ENCODE measurements at regions not wholly inside any gene's neighbourhood (a gene's known extent, or its start where the extent isn't known, plus 50 kb on each side); places are given as distances from the start of the nearest gene placed in this dataset.

- POLR2A ChIA-PET, result no interaction called here
- DNase-seq (ENCODE audit: low read depth, low spot score), result no peak
- CTCF ChIA-PET, result no interaction called here
- TF ChIP-seq, protein P1, sequence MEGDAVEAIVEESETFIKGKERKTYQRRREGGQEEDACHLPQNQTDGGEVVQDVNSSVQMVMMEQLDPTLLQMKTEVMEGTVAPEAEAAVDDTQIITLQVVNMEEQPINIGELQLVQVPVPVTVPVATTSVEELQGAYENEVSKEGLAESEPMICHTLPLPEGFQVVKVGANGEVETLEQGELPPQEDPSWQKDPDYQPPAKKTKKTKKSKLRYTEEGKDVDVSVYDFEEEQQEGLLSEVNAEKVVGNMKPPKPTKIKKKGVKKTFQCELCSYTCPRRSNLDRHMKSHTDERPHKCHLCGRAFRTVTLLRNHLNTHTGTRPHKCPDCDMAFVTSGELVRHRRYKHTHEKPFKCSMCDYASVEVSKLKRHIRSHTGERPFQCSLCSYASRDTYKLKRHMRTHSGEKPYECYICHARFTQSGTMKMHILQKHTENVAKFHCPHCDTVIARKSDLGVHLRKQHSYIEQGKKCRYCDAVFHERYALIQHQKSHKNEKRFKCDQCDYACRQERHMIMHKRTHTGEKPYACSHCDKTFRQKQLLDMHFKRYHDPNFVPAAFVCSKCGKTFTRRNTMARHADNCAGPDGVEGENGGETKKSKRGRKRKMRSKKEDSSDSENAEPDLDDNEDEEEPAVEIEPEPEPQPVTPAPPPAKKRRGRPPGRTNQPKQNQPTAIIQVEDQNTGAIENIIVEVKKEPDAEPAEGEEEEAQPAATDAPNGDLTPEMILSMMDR (IDR thresholded peaks at IDR 0.05; ENCODE audit: insufficient read depth, low read length, missing control alignments), result no peak
- no peak overlapping the region for H3K4me3 ChIP-seq (ENCODE audit: low read depth, low read length)
These were observed 513.2 kb upstream of the MAN1A1 start for GRCh38 chr6:119862719-119863118.

DNA sequence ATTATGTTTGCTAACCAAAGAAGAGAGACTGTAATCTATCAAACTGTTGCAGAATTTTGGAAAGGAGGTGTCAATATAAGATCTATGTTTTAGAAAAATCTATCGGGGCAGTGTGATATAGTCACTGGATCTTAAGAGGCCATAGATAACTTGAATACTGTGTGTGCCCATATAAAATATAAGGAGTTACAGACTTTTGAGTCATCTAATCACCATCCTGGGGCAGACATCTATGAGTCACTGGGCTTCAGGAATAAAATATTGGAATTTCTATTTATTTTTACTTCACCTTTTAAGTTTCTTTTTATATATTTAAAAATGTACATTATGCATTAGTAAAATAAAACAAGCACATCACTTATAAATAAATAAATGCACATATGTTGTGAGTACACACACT, 509.3 kb upstream of the MAN1A1 start:
- no peak for DNase-seq (ENCODE audit: low read depth, low spot score)
- no peak overlapping the region for H3K4me3 ChIP-seq (ENCODE audit: low read depth, low read length)
- TF ChIP-seq, protein P1 (IDR thresholded peaks at IDR 0.05; ENCODE audit: insufficient read depth, low read length, missing control alignments), result no peak
- POLR2A ChIA-PET, result no interaction called here
- CTCF ChIA-PET, result no interaction called here

- H3K4me3 ChIP-seq (ENCODE audit: low read depth, low read length), result no peak overlapping the region
- TF ChIP-seq, protein P1 (IDR thresholded peaks at IDR 0.05; ENCODE audit: insufficient read depth, low read length, missing control alignments), result no peak
- no peak for DNase-seq (ENCODE audit: low read depth, low spot score)
- CTCF ChIA-PET, result no interaction called here
- POLR2A ChIA-PET, result no interaction called here
These were observed 506.6 kb upstream of the MAN1A1 start for GRCh38 chr6:119856136-119856535.

DNA sequence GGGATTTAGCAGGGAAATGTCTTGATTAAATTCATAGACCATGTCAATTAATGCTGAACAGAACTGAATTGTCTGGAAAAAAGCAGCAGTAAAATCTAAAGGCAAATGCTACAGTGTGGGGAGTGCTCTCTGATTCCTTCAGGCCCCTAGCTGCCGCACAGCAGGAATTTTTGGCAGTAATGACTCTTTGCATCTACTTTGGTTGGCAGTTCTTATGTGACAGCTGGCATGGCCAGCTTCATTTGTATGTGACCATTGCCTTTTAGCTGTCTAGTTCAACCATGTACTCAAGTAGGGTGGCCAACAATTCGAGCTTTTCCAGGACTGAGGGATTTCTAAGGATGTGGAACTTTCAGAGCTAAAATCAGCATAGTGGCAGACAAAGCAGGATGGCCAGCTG, 499.1 kb upstream of the MAN1A1 start:
- DNase-seq (ENCODE audit: low read depth, low spot score), result no peak
- ChIA-PET POLR2A (no interaction called here), CTCF (no interaction called here)
- H3K4me3 ChIP-seq (ENCODE audit: low read depth, low read length), result no peak overlapping the region
- TF ChIP-seq, protein P1 (IDR thresholded peaks at IDR 0.05; ENCODE audit: insufficient read depth, low read length, missing control alignments), result no peak

GRCh38 chr6:119845161-119845560, 495.6 kb upstream of the MAN1A1 start:
- ChIA-PET CTCF (no interaction called here), POLR2A (no interaction called here)
- H3K4me3 ChIP-seq (ENCODE audit: low read depth, low read length), result no peak overlapping the region
- TF ChIP-seq, protein P1 (IDR thresholded peaks at IDR 0.05; ENCODE audit: insufficient read depth, low read length, missing control alignments), result no peak
- DNase-seq (ENCODE audit: low read depth, low spot score), result no peak

DNA sequence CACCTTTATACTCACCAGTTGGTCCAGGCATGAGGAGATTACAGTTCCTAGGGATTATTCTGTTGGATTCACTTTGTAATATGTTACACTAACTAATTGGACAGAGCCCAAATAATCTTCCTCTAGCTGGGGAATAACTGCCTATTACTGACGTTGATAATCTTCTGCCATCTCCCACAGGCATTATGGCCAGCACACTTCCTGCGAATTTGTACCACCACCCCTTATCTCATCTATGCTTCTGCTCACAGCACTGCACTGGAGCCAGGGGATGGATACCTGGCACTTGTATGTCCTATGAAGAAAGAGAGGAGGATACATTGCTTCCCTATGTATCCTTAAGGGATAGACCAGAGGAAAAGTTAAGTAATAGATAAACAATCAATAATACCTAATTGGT, 494.8 kb upstream of the MAN1A1 start:
- CTCF ChIA-PET, result no interaction called here
- POLR2A ChIA-PET, result no interaction called here
- no peak for DNase-seq (ENCODE audit: low read depth, low spot score)
- no peak overlapping the region for H3K4me3 ChIP-seq (ENCODE audit: low read depth, low read length)
- TF ChIP-seq, protein P1 (IDR thresholded peaks at IDR 0.05; ENCODE audit: insufficient read depth, low read length, missing control alignments), result no peak

Measured in AG04449 (cell line).